GM13977 (cell line): ENCODE measurements at regions not wholly inside any gene's neighbourhood (a gene's known extent, or its start where the extent isn't known, plus 50 kb on each side); places are given as distances from the start of the nearest gene placed in this dataset.

Source experiments
- DNase-seq: peaks from one replicate; pipeline ENCODE4 v3.0.0; 2012; ENCODE audit warnings: low spot score
- in situ Hi-C: fragments of 300-500 bp; cut with MboI; formaldehyde crosslinking; loops from one replicate; pipeline ENCODE4 v1.12.0; 2022; ENCODE audit warnings: low sequenced_read_pairs, low pct_unique_long_range_greater_than_20kb, mixed read lengths, inconsistent platforms; ENCODE audit not compliant: unreplicated experiment
- TF ChIP-seq, protein P1 (sequence below): IDR thresholded peaks from 2 replicates; pipeline ENCODE4 v1.5.1; 2012; ENCODE audit warnings: mild to moderate bottlenecking, control low read depth; ENCODE audit not compliant: insufficient read depth; ENCODE audit errors: extremely low read depth, missing control alignments

DNA sequence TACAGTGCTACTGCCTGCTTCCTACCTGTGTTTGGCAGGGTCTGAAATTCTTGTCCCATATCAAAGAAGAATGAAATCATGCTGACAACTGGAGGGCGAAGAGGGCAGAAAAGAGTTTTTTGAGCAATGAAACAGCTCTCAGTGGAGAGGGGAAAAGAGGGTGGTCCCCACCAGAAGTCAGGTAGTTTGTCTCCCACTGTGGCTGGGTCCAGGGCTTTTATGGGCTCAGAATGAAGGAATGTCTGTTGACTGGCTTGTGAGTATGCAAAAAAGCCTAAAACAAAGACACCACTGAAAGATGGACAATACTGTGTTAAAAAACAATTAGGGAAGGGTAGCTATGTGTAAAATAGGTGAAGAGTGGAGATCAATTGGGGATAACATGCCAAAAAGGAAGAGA lies 115.0 kb downstream of the ADAM29 start:
- no peak for DNase-seq
- in situ Hi-C loops: no loop called here
- TF ChIP-seq, protein P1, sequence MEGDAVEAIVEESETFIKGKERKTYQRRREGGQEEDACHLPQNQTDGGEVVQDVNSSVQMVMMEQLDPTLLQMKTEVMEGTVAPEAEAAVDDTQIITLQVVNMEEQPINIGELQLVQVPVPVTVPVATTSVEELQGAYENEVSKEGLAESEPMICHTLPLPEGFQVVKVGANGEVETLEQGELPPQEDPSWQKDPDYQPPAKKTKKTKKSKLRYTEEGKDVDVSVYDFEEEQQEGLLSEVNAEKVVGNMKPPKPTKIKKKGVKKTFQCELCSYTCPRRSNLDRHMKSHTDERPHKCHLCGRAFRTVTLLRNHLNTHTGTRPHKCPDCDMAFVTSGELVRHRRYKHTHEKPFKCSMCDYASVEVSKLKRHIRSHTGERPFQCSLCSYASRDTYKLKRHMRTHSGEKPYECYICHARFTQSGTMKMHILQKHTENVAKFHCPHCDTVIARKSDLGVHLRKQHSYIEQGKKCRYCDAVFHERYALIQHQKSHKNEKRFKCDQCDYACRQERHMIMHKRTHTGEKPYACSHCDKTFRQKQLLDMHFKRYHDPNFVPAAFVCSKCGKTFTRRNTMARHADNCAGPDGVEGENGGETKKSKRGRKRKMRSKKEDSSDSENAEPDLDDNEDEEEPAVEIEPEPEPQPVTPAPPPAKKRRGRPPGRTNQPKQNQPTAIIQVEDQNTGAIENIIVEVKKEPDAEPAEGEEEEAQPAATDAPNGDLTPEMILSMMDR: no peak

DNA sequence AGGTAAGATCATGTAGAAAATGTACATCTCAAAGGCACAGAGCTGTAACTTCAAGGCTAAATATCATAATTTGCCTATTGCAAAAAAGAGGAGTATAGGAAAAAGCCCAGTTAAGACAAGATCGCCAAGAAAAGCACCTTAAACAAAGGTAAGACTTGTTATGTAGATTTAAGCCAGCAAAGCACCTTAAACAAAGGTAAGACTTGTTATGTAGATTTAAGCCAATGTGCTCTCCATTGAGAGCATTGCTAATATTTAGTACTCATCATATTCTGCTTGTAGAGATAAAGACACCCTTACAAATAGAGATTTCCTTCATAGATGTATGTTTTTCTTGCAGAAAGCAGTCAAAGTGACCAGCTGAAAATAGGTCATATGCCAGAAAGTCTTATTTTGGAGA lies 115.8 kb downstream of the ADAM29 start:
- in situ Hi-C loops: no loop called here
- TF ChIP-seq, protein P1: no peak

DNA sequence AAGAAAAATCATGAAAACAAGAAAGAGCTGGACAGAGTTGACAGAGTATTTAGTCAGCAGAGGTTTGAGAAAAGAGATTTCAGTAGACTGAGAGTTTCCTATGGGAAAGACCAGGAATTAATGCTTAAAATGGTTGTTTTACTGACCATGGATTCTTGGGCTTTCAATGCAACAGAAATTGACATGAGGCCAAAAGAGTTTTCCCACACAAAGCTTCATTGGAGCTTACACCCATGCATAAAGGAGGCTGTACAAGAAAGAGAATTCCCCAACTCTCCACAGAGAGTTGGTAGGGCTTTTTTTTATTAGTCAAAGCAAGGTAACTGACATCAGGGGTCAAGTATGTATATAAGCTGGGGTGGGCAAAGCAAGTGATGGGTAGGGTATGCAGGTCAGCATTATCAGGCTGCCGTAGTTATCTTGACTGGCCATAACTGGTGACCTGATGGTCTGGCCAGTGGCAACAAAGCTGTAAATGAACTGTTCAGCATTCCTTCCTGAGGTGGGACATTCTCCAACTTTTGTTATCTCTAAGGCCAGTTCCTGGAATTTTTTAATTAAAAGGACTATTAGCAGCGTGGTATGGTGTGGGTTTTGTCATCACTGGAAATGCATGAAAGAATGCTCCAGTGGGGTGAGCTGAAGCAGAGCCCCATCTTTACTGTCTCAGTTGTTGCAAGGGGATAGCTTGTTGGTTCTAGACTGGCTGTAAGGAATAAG lies 117.0 kb downstream of the ADAM29 start:
- TF ChIP-seq, protein P1: no peak
- in situ Hi-C loops: no loop called here

More for the DNA sequence above, 115.8 kb downstream of the ADAM29 start:
- no peak for DNase-seq

GRCh38 chr4:175035905-175036304 lies 117.7 kb downstream of the ADAM29 start:
- TF ChIP-seq, protein P1: no peak
- in situ Hi-C loops: no loop called here
- no peak for DNase-seq

More for the DNA sequence above, 117.0 kb downstream of the ADAM29 start:
- no peak for DNase-seq

- in situ Hi-C loops: no loop called here
- TF ChIP-seq, protein P1: no peak
Measured at GRCh38 chr4:175048111-175048784, 130.1 kb downstream of the ADAM29 start.

DNA sequence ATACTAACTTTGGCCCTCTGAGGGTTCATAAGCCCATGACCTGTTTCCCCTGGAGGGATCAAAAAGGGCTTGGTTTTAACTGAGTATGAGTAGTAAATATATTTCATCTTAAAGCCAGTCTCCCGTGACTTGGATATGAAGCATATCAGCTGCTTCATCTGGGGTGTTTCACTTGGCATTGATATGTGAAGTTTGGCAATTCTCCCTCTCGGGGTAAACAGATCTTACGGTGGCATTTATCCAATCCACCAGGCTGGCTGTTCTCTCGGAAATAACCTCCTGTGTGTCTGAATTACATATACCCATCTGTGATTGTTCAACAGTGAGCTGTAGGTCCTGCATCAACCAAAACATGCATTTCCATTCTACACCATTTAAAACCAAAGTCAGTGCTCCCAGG lies 130.7 kb downstream of the ADAM29 start:
- TF ChIP-seq, protein P1: no peak
- no peak for DNase-seq
- in situ Hi-C loops: no loop called here

More at GRCh38 chr4:175048111-175048784, 130.1 kb downstream of the ADAM29 start:
- DNase-seq: no peak
